HG03460 (cell line): ENCODE measurements at regions not wholly inside any gene's neighbourhood (a gene's known extent, or its start where the extent isn't known, plus 50 kb on each side); places are given as distances from the start of the nearest gene placed in this dataset.
"Not testable (repeated sequence)": the region's sequence is repeated elsewhere in the genome, so short reads cannot be mapped to it uniquely, and the experiment has no call there.

Source experiments
- ATAC-seq: cut with Tn5 transposase; IDR thresholded peaks from one replicate; pipeline ENCODE4 v1.9.1; 2021; ENCODE audit not compliant: unreplicated experiment

DNA sequence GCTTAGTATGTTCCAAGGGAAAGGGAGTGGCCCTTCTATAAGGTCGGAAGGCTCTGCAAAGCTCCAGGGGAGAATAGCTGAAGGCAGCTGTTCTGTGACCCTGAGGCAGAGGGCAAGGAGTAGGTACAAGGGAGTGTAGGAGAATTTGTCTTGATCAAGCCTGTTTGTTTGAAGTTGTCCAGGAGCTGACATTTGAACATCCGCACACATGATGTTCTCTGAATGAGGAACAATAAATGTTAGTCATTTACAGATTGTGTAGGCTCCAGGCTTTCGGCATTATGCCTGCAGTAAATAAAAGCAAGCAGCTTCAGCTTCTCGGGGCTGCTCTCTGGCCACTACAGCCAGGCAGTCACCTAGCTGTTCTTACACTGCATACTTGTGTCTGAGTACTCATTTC is 52.7 kb downstream of the CTAGE6 start:
- ATAC-seq: not testable (repeated sequence)

DNA sequence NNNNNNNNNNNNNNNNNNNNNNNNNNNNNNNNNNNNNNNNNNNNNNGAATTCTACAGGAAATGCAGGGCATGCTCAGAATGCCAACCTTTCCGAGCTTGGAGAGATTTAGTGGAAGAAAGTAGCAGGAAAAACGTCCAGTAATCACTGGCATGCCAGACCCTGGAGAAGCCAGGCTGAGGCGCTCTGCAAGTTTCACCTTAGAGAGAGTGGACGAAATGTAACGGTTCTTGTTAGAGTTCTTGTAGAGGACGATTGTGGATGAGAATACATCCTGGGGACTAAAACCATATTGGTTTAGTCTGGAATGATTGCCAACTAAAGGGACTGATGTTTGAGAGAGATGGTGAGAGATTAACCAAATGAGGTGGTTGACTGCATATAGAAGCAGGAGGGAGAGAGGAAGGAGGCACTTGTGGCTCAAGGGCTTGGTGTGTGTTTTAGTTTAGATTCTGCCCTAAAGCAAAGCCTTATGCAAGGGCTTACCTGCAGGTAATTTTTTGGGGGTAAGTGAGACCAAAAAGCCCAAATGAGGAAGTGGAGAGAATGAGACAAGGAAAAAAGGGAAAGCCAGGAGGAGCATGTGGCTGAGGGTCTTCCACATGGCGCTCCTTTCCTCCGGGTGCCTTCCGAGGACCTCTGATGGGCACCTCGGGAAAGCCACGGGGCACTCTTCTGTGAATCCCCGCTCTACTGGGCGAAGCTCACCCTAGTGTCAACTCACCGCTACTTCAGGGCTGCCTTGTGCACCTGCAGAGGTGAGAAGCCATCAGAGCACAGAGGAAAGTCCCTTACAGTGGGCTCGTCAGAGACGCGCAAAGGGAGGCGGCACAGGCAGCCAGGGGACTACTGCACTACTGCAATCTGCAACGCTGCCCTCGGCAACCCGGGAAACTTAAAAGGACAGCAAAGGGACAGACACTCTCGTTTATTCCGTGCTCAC is 56.5 kb downstream of the CTAGE6 start:
- ATAC-seq: peak; percentile 99
